ENCODE measurements at regions not wholly inside any gene's neighbourhood (a gene's known extent, or its start where the extent isn't known, plus 50 kb on each side); places are given as distances from the start of the nearest gene placed in this dataset.

DNA sequence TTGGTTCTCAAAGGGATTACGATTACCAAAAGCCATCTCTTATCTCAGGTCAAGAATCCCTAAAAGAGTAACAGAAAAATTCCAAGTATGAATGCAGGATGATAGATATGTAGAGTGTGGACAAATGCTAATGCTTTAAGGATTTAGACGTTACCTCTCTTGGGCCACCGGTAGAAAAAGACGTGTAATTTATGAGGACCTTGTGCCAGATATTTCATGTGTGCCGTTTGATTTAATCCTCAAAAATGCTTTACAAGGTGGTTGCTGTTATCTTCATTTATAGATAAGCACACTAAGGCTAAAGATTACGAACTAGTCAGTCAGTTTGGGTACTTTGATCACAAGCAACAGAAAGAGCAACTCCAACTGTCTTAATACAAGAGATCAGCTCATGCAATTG is 370.8 kb upstream of the JAG1 start:
- no peak for TF ChIP-seq EZH2phosphoT487 (IDR thresholded peaks at IDR 0.05)
- TF ChIP-seq, protein P1, sequence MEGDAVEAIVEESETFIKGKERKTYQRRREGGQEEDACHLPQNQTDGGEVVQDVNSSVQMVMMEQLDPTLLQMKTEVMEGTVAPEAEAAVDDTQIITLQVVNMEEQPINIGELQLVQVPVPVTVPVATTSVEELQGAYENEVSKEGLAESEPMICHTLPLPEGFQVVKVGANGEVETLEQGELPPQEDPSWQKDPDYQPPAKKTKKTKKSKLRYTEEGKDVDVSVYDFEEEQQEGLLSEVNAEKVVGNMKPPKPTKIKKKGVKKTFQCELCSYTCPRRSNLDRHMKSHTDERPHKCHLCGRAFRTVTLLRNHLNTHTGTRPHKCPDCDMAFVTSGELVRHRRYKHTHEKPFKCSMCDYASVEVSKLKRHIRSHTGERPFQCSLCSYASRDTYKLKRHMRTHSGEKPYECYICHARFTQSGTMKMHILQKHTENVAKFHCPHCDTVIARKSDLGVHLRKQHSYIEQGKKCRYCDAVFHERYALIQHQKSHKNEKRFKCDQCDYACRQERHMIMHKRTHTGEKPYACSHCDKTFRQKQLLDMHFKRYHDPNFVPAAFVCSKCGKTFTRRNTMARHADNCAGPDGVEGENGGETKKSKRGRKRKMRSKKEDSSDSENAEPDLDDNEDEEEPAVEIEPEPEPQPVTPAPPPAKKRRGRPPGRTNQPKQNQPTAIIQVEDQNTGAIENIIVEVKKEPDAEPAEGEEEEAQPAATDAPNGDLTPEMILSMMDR (IDR thresholded peaks at IDR 0.05), result no peak
